Keratinocyte (primary cell): ENCODE measurements at regions not wholly inside any gene's neighbourhood (a gene's known extent, or its start where the extent isn't known, plus 50 kb on each side); places are given as distances from the start of the nearest gene placed in this dataset.

ENCODE experiments used
- DNase-seq: peaks from one replicate; pipeline ENCODE4 v3.0.0-alpha.2; 2011; ENCODE audit warnings: low read depth, missing footprints, low spot score
- FAIRE-seq: peaks from 2 replicates; lab custom pipeline; 2011; peaks lifted over from hg19 to GRCh38; lab: Jason Lieb, UNC
- H2AFZ ChIP-seq: 2 replicates; pipeline ENCODE4 v1.6.0; 2012; ENCODE audit warnings: low read length, control low read depth, inconsistent platforms; ENCODE audit not compliant: control insufficient read depth
- H3K27ac ChIP-seq: 2 replicates; pipeline ENCODE4 v1.5.1; 2011; ENCODE audit warnings: low read length; ENCODE audit not compliant: control insufficient read depth, insufficient read depth
- H3K27me3 ChIP-seq: 3 replicates; pipeline ENCODE4 v1.6.0; 2011; ENCODE audit warnings: low read length; ENCODE audit not compliant: control insufficient read depth, insufficient read depth; ENCODE audit errors: extremely low read depth
- H3K36me3 ChIP-seq, 2 experiments: 2 replicates in 1 of 2; 3 replicates in 1 of 2; pipeline ENCODE4 v1.5.1; 2011; ENCODE audit warnings: low read length in 2 of 2, mild to moderate bottlenecking in 1 of 2; ENCODE audit not compliant: control insufficient read depth in 2 of 2, insufficient read depth in 2 of 2; ENCODE audit errors: extremely low read depth in 1 of 2
- H3K4me1 ChIP-seq: 3 replicates; pipeline ENCODE4 v1.5.1; 2011; ENCODE audit warnings: low read length; ENCODE audit not compliant: control insufficient read depth, insufficient read depth; ENCODE audit errors: extremely low read depth
- H3K4me2 ChIP-seq: 3 replicates; pipeline ENCODE4 v1.6.0; 2011; ENCODE audit warnings: low read depth, low read length; ENCODE audit not compliant: control insufficient read depth, insufficient read depth; ENCODE audit errors: extremely low read depth
- H3K4me3 ChIP-seq, 3 experiments: fragments of 200-600 bp in 1 of 3; sonication (generic) in 1 of 3; 2 replicates in 2 of 3; 3 replicates in 1 of 3; pipeline ENCODE4 v1.5.1; 2011 to 2016; ENCODE audit warnings: low read length in 3 of 3, mild to moderate bottlenecking in 3 of 3, control low read depth in 2 of 3, inconsistent platforms in 1 of 3, low read depth in 1 of 3, mixed read lengths in 1 of 3, mixed run types in 1 of 3, moderate library complexity in 1 of 3; ENCODE audit not compliant: control insufficient read depth in 2 of 3, insufficient read depth in 2 of 3; ENCODE audit errors: extremely low read depth in 1 of 3
- H3K79me2 ChIP-seq: 2 replicates; pipeline ENCODE4 v1.6.0; 2012; ENCODE audit warnings: low read length; ENCODE audit not compliant: control insufficient read depth, insufficient read depth
- H3K9ac ChIP-seq: 3 replicates; pipeline ENCODE4 v1.6.0; 2011; ENCODE audit warnings: low read length; ENCODE audit not compliant: control insufficient read depth, insufficient read depth; ENCODE audit errors: extremely low read depth
- H3K9me1 ChIP-seq: 3 replicates; pipeline ENCODE4 v1.6.0; 2011; ENCODE audit warnings: low read length; ENCODE audit not compliant: control insufficient read depth, insufficient read depth; ENCODE audit errors: extremely low read depth
- H3K9me3 ChIP-seq: 2 replicates; pipeline ENCODE4 v1.5.1; 2012; ENCODE audit warnings: low read depth, low read length; ENCODE audit not compliant: control insufficient read depth
- H4K20me1 ChIP-seq: 3 replicates; pipeline ENCODE4 v1.6.0; 2011; ENCODE audit warnings: low read length; ENCODE audit not compliant: control insufficient read depth, insufficient read depth; ENCODE audit errors: extremely low read depth
- EZH2 ChIP-seq: IDR thresholded peaks from one replicate; pipeline ENCODE4 v1.6.1; 2012; ENCODE audit warnings: inconsistent platforms, mild to moderate bottlenecking, low read length, moderate library complexity
- dilution Hi-C: fragments of 300-500 bp; cut with MboI; formaldehyde crosslinking; loops from one replicate; pipeline ENCODE4 v1.7.0; 2020; ENCODE audit warnings: low sequenced_read_pairs; ENCODE audit not compliant: extremely low pct_ligation_motif_present
- TF ChIP-seq, protein P1 (sequence below), 3 experiments: IDR thresholded peaks in 1 of 3; conservative IDR thresholded peaks in 1 of 3; optimal IDR thresholded peaks in 1 of 3; 2 replicates in 2 of 3; 3 replicates in 1 of 3; pipeline versions ENCODE3 to v1.5.1; 2011; ENCODE audit warnings: low read length in 3 of 3, mild to moderate bottlenecking in 3 of 3, moderate library complexity in 2 of 3, control low read depth in 1 of 3, inconsistent platforms in 1 of 3; ENCODE audit not compliant: insufficient read depth in 2 of 3; ENCODE audit errors: extremely low read depth in 1 of 3

- Histone ChIP-seq H3K9me3 (no peaks in the 10 kb centered on the region), H2AFZ (no peak overlapping the region), H4K20me1 (no peaks in the 10 kb centered on the region), H3K27ac (no peak overlapping the region), H3K36me3 (no peaks in the 10 kb centered on the region), H3K4me3 (no peak overlapping the region), H3K79me2 (no peaks in the 10 kb centered on the region), H3K4me1 (no peaks in the 10 kb centered on the region), H3K9me1 (no peaks in the 10 kb centered on the region), H3K9ac (no peak overlapping the region), H3K27me3 (no peaks in the 10 kb centered on the region), H3K4me2 (no peak overlapping the region)
- FAIRE-seq = no peak
- TF ChIP-seq, protein P1, sequence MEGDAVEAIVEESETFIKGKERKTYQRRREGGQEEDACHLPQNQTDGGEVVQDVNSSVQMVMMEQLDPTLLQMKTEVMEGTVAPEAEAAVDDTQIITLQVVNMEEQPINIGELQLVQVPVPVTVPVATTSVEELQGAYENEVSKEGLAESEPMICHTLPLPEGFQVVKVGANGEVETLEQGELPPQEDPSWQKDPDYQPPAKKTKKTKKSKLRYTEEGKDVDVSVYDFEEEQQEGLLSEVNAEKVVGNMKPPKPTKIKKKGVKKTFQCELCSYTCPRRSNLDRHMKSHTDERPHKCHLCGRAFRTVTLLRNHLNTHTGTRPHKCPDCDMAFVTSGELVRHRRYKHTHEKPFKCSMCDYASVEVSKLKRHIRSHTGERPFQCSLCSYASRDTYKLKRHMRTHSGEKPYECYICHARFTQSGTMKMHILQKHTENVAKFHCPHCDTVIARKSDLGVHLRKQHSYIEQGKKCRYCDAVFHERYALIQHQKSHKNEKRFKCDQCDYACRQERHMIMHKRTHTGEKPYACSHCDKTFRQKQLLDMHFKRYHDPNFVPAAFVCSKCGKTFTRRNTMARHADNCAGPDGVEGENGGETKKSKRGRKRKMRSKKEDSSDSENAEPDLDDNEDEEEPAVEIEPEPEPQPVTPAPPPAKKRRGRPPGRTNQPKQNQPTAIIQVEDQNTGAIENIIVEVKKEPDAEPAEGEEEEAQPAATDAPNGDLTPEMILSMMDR (optimal IDR thresholded peaks at IDR 0.05 in 1 of 3, IDR thresholded peaks at IDR 0.05 in 1 of 3, conservative IDR thresholded peaks at IDR 0.05 in 1 of 3; ENCODE audit: extremely low read depth in 1 of 3, insufficient read depth in 2 of 3, low read length in 3 of 3) = no peak
- TF ChIP-seq EZH2 = no peak
- dilution Hi-C loops = no loop called here
- DNase-seq = no peak
These were observed 1005.7 kb downstream of the HACE1 start for GRCh38 chr6:103854059-103854458.

DNA sequence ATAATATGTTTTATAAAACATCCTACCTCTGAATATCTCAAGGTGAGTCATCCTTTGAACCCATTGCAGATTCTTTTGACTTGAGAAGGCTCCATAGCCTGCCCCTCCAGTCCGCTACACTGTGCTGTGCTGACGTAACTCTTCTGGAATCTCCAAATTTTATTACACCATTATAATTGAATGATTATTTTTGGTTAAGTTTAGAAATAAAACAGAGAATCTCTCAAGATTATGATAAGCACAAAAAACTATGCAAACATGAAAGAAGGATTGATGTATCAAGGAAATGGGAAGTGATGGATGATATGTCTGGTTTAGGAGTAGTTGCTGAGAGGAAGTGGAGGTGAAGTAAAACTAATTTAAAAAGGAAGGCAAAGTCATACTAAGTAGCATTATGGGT lies 1021.3 kb downstream of the HACE1 start:
- Histone ChIP-seq H3K4me3 (no peak overlapping the region), H3K9ac (no peak overlapping the region), H3K27me3 (no peaks in the 10 kb centered on the region), H3K4me1 (no peaks in the 10 kb centered on the region), H3K9me1 (no peaks in the 10 kb centered on the region), H3K27ac (no peak overlapping the region), H2AFZ (no peak overlapping the region), H3K4me2 (no peak overlapping the region), H3K9me3 (no peaks in the 10 kb centered on the region), H3K36me3 (no peaks in the 10 kb centered on the region), H3K79me2 (no peaks in the 10 kb centered on the region), H4K20me1 (no peaks in the 10 kb centered on the region)
- DNase-seq = no peak
- TF ChIP-seq EZH2 = no peak
- TF ChIP-seq, protein P1 (optimal IDR thresholded peaks at IDR 0.05 in 1 of 3, IDR thresholded peaks at IDR 0.05 in 1 of 3, conservative IDR thresholded peaks at IDR 0.05 in 1 of 3; ENCODE audit: extremely low read depth in 1 of 3, insufficient read depth in 2 of 3, low read length in 3 of 3) = no peak
- FAIRE-seq = no peak
- dilution Hi-C loops = no loop called here
